Activated naive CD8-positive, alpha-beta T cell (primary cell): ENCODE measurements at regions not wholly inside any gene's neighbourhood (a gene's known extent, or its start where the extent isn't known, plus 50 kb on each side); places are given as distances from the start of the nearest gene placed in this dataset.

ENCODE experiments used
- H3K27ac Mint-ChIP-seq: one replicate; pipeline ENCODE4 v1.8.0; 2021; ENCODE audit warnings: mixed read lengths
- H3K27me3 Mint-ChIP-seq: one replicate; pipeline ENCODE4 v1.8.0; 2021; ENCODE audit warnings: mixed read lengths
- H3K36me3 Mint-ChIP-seq: one replicate; pipeline ENCODE4 v1.8.0; 2021; ENCODE audit warnings: mixed read lengths
- H3K4me1 Mint-ChIP-seq: one replicate; pipeline ENCODE4 v1.8.0; 2021; ENCODE audit warnings: low read depth, mixed read lengths
- H3K4me3 Mint-ChIP-seq: one replicate; pipeline ENCODE4 v1.8.0; 2021; ENCODE audit warnings: mild to moderate bottlenecking, mixed read lengths
- H3K9me3 Mint-ChIP-seq: one replicate; pipeline ENCODE4 v1.8.0; 2021; ENCODE audit warnings: low read depth, mixed read lengths

DNA sequence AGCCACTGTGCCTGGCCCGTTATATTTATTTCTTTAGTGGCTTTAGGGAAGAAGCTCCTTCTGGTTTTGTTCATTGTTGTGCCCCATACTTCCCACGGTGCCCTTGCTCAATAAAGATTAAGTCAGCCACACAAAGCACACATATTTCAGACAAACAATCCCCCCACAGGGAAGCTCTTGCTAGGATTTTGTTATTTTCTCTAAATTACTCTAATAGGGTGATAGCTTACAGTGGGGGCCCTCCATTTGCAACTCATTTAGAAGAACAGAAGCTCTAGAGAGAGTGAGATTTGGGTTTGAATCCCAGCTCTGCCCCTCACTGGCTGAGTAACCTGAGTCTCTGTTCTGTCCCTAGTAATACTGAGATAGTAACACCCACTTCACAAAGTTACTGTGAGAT, 499.9 kb downstream of the GRIN2A start:
- no peak overlapping the region for H3K27ac Mint-ChIP-seq
- no peak overlapping the region for H3K4me3 Mint-ChIP-seq
- H3K36me3 Mint-ChIP-seq: no peaks in the 10 kb centered on the region
- no peaks in the 10 kb centered on the region for H3K4me1 Mint-ChIP-seq
- no peaks in the 10 kb centered on the region for H3K27me3 Mint-ChIP-seq
- H3K9me3 Mint-ChIP-seq: peaks cover 7% of the 10 kb centered on the region

- H3K36me3 Mint-ChIP-seq: no peaks in the 10 kb centered on the region
- H3K27me3 Mint-ChIP-seq: no peaks in the 10 kb centered on the region
- no peaks in the 10 kb centered on the region for H3K4me1 Mint-ChIP-seq
- H3K9me3 Mint-ChIP-seq: peaks cover 13% of the 10 kb centered on the region
- H3K27ac Mint-ChIP-seq: no peak overlapping the region
- no peak overlapping the region for H3K4me3 Mint-ChIP-seq
Measured at GRCh38 chr16:9683677-9684076, 498.6 kb downstream of the GRIN2A start.

- peaks cover 2% of the 10 kb centered on the region for H3K27me3 Mint-ChIP-seq
- H3K4me3 Mint-ChIP-seq: no peak overlapping the region
Measured at GRCh38 chr16:9687737-9688319, 494.4 kb downstream of the GRIN2A start.

DNA sequence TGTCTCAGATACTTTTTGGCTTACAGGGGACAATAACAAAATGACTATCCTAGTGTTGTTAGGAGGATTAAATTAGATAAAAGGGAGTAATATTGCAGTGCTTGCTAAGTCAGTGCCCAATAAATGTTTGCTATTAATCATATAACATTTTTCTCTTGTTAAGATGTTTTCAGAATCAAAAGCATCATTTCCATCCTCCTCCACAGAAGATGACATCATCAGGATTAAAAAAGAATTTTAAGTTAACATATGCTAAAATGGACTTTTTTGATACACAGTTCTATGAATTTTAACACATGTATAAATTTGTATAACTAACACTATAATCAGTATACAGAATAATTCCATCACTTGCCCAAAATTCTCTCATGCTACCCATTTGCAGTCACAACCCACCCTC, 492.6 kb downstream of the GRIN2A start:
- H3K4me1 Mint-ChIP-seq: no peaks in the 10 kb centered on the region
- H3K27ac Mint-ChIP-seq: no peak overlapping the region
- H3K27me3 Mint-ChIP-seq: peaks cover 5% of the 10 kb centered on the region
- peaks cover 7% of the 10 kb centered on the region for H3K9me3 Mint-ChIP-seq
- no peak overlapping the region for H3K4me3 Mint-ChIP-seq
- H3K36me3 Mint-ChIP-seq: no peaks in the 10 kb centered on the region

More at GRCh38 chr16:9687737-9688319, 494.4 kb downstream of the GRIN2A start:
- Mint-ChIP-seq H3K36me3 (no peaks in the 10 kb centered on the region), H3K9me3 (peaks cover 8% of the 10 kb centered on the region), H3K27ac (no peak overlapping the region), H3K4me1 (no peaks in the 10 kb centered on the region)

DNA sequence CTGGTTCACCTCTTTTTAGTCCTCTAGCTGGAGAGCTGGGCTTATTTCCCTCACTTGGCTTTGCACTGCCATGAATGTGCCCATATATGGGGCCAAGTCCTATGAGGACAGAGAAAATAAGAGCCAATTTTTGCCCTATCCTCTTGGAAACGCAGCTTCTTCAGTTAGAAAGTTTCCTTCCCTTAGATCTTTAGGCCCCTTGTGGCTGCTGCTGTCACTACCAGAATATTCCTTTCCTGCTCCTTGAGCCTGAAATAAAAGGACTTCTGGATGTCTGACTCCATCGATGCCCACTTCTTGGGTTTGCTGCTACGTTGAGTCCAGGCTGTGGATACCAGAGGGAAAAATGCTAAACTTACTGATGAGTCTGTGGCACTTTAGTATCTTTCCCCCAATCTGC, 487.1 kb downstream of the GRIN2A start:
- H3K36me3 Mint-ChIP-seq: no peaks in the 10 kb centered on the region
- peaks cover 4% of the 10 kb centered on the region for H3K27me3 Mint-ChIP-seq
- no peak overlapping the region for H3K27ac Mint-ChIP-seq
- H3K4me1 Mint-ChIP-seq: no peaks in the 10 kb centered on the region
- H3K4me3 Mint-ChIP-seq: no peak overlapping the region
- no peaks in the 10 kb centered on the region for H3K9me3 Mint-ChIP-seq
